SJSA1 (cell line): ENCODE measurements at regions not wholly inside any gene's neighbourhood (a gene's known extent, or its start where the extent isn't known, plus 50 kb on each side); places are given as distances from the start of the nearest gene placed in this dataset.

Experiments
- DNase-seq, 2 experiments: peaks; one replicate each; pipeline ENCODE4 v3.0.0-alpha.2; 2015 to 2020; ENCODE audit warnings: low spot score in 2 of 2, low read depth in 1 of 2
- H3K27ac ChIP-seq: fragments of 250-450 bp; sonication (Bioruptor Pico); 2 replicates; pipeline ENCODE4 v1.5.1; 2020; ENCODE audit warnings: mild to moderate bottlenecking, moderate library complexity
- H3K27me3 ChIP-seq: fragments of 250-450 bp; sonication (Bioruptor Pico); replicated peaks from 2 replicates; pipeline ENCODE4 v1.5.1; 2020; ENCODE audit warnings: mild to moderate bottlenecking, moderate library complexity
- H3K36me3 ChIP-seq: fragments of 250-450 bp; sonication (Bioruptor Pico); 2 replicates; pipeline ENCODE4 v1.5.1; 2020; ENCODE audit warnings: mild to moderate bottlenecking
- H3K4me1 ChIP-seq: fragments of 250-450 bp; sonication (Bioruptor Pico); replicated peaks from 2 replicates; pipeline ENCODE4 v1.6.1; 2021; ENCODE audit warnings: mild to moderate bottlenecking
- H3K4me3 ChIP-seq: fragments of 250-450 bp; sonication (Bioruptor Pico); 2 replicates; pipeline ENCODE4 v1.5.1; 2020; ENCODE audit warnings: mild to moderate bottlenecking
- H3K9me3 ChIP-seq: fragments of 250-450 bp; sonication (Bioruptor Pico); replicated peaks from 2 replicates; pipeline ENCODE4 v1.5.1; 2020; ENCODE audit warnings: mild to moderate bottlenecking

GRCh38 chr2:217398860-217399259, 539.0 kb upstream of the TNP1 start:
- H3K27ac ChIP-seq, result no peak overlapping the region
- H3K4me1 ChIP-seq, result peaks cover 39% of the 10 kb centered on the region
- no peak for DNase-seq
- H3K27me3 ChIP-seq, result no peaks in the 10 kb centered on the region
- H3K36me3 ChIP-seq, result no peaks in the 10 kb centered on the region
- no peak overlapping the region for H3K4me3 ChIP-seq
- H3K9me3 ChIP-seq, result no peaks in the 10 kb centered on the region

- Histone ChIP-seq H3K36me3 (no peaks in the 10 kb centered on the region), H3K27ac (no peak overlapping the region), H3K4me3 (no peak overlapping the region), H3K27me3 (no peaks in the 10 kb centered on the region), H3K4me1 (peaks cover 46% of the 10 kb centered on the region), H3K9me3 (no peaks in the 10 kb centered on the region)
- no peak for DNase-seq
Measured at GRCh38 chr2:217398101-217398500, 538.2 kb upstream of the TNP1 start.

GRCh38 chr2:217396586-217396985, 536.7 kb upstream of the TNP1 start:
- H3K27ac ChIP-seq, result no peak overlapping the region
- no peaks in the 10 kb centered on the region for H3K9me3 ChIP-seq

GRCh38 chr2:217396165-217396564, 536.3 kb upstream of the TNP1 start:
- Histone ChIP-seq H3K27ac (no peak overlapping the region), H3K4me1 (peaks cover 50% of the 10 kb centered on the region), H3K4me3 (no peak overlapping the region), H3K27me3 (no peaks in the 10 kb centered on the region), H3K9me3 (no peaks in the 10 kb centered on the region), H3K36me3 (no peaks in the 10 kb centered on the region)
- peak in 1 of 2 experiments; percentile 45 for DNase-seq

More at GRCh38 chr2:217396586-217396985, 536.7 kb upstream of the TNP1 start:
- Histone ChIP-seq H3K36me3 (no peaks in the 10 kb centered on the region), H3K27me3 (no peaks in the 10 kb centered on the region), H3K4me1 (peaks cover 50% of the 10 kb centered on the region), H3K4me3 (no peak overlapping the region)
- DNase-seq, result no peak

- peak; percentile 54 to 58 for DNase-seq
- H3K4me3 ChIP-seq, result no peak overlapping the region
- 0 out of 2 replicates have a peak, but pooled peaks cover 3% of the 10 kb centered on the region for H3K9me3 ChIP-seq
- H3K4me1 ChIP-seq, result peaks cover 50% of the 10 kb centered on the region
- peak overlapping the region; percentile 32 for H3K27ac ChIP-seq
- no peaks in the 10 kb centered on the region for H3K36me3 ChIP-seq
- H3K27me3 ChIP-seq, result no peaks in the 10 kb centered on the region
Measured at GRCh38 chr2:217394510-217395351, 534.9 kb upstream of the TNP1 start.

GRCh38 chr2:217393585-217394032, 533.7 kb upstream of the TNP1 start:
- no peak overlapping the region for H3K4me3 ChIP-seq
- H3K9me3 ChIP-seq, result 0 out of 2 replicates have a peak, but pooled peaks cover 3% of the 10 kb centered on the region
- no peaks in the 10 kb centered on the region for H3K36me3 ChIP-seq
- H3K4me1 ChIP-seq, result peaks cover 43% of the 10 kb centered on the region
- no peaks in the 10 kb centered on the region for H3K27me3 ChIP-seq
- DNase-seq, result peak in 1 of 2 experiments; percentile 24
- H3K27ac ChIP-seq, result peak overlapping the region; percentile 32

- peaks cover 39% of the 10 kb centered on the region for H3K4me1 ChIP-seq
- no peak overlapping the region for H3K4me3 ChIP-seq
- H3K9me3 ChIP-seq, result 0 out of 2 replicates have a peak, but pooled peaks cover 3% of the 10 kb centered on the region
- DNase-seq, result no peak
- no peak overlapping the region for H3K27ac ChIP-seq
- no peaks in the 10 kb centered on the region for H3K27me3 ChIP-seq
- H3K36me3 ChIP-seq, result no peaks in the 10 kb centered on the region
Measured at GRCh38 chr2:217392930-217393584, 533.2 kb upstream of the TNP1 start.

- peaks cover 21% of the 10 kb centered on the region for H3K4me1 ChIP-seq
- H3K36me3 ChIP-seq, result no peaks in the 10 kb centered on the region
- no peak overlapping the region for H3K4me3 ChIP-seq
- 0 out of 2 replicates have a peak, but pooled peaks cover 3% of the 10 kb centered on the region for H3K9me3 ChIP-seq
- DNase-seq, result peak in 1 of 2 experiments; percentile 20
- no peaks in the 10 kb centered on the region for H3K27me3 ChIP-seq
- H3K27ac ChIP-seq, result no peak overlapping the region
Measured at GRCh38 chr2:217387776-217388387, 528.0 kb upstream of the TNP1 start.

GRCh38 chr2:217386041-217386440, 526.2 kb upstream of the TNP1 start:
- Histone ChIP-seq H3K27me3 (no peaks in the 10 kb centered on the region), H3K4me3 (no peak overlapping the region), H3K27ac (no peak overlapping the region), H3K4me1 (peaks cover 23% of the 10 kb centered on the region), H3K36me3 (no peaks in the 10 kb centered on the region), H3K9me3 (0 out of 2 replicates have a peak, but pooled peaks cover 3% of the 10 kb centered on the region)
- no peak for DNase-seq

- Histone ChIP-seq H3K4me3 (no peak overlapping the region), H3K36me3 (no peaks in the 10 kb centered on the region), H3K27ac (no peak overlapping the region), H3K4me1 (peaks cover 23% of the 10 kb centered on the region), H3K9me3 (no peaks in the 10 kb centered on the region), H3K27me3 (no peaks in the 10 kb centered on the region)
- peak; percentile 57 to 80 for DNase-seq
Measured at GRCh38 chr2:217383620-217384019, 523.8 kb upstream of the TNP1 start.

GRCh38 chr2:217382794-217383193, 522.9 kb upstream of the TNP1 start:
- Histone ChIP-seq H3K27ac (no peak overlapping the region), H3K36me3 (no peaks in the 10 kb centered on the region), H3K27me3 (no peaks in the 10 kb centered on the region), H3K4me3 (no peak overlapping the region), H3K9me3 (no peaks in the 10 kb centered on the region), H3K4me1 (peaks cover 21% of the 10 kb centered on the region)
- DNase-seq, result no peak

- Histone ChIP-seq H3K36me3 (no peaks in the 10 kb centered on the region), H3K27me3 (no peaks in the 10 kb centered on the region), H3K27ac (no peak overlapping the region), H3K4me3 (no peak overlapping the region), H3K4me1 (peaks cover 18% of the 10 kb centered on the region), H3K9me3 (no peaks in the 10 kb centered on the region)
- DNase-seq, result no peak
Measured at GRCh38 chr2:217379807-217380206, 519.9 kb upstream of the TNP1 start.

- Histone ChIP-seq H3K36me3 (no peaks in the 10 kb centered on the region), H3K4me3 (no peak overlapping the region)
Measured at GRCh38 chr2:217372794-217373193, 512.9 kb upstream of the TNP1 start.

GRCh38 chr2:217371781-217372213, 511.9 kb upstream of the TNP1 start:
- H3K4me1 ChIP-seq, result peaks cover 26% of the 10 kb centered on the region

More at GRCh38 chr2:217372794-217373193, 512.9 kb upstream of the TNP1 start:
- Histone ChIP-seq H3K9me3 (no peaks in the 10 kb centered on the region), H3K4me1 (peaks cover 16% of the 10 kb centered on the region), H3K27ac (no peak overlapping the region), H3K27me3 (no peaks in the 10 kb centered on the region)
- no peak for DNase-seq

More at GRCh38 chr2:217371781-217372213, 511.9 kb upstream of the TNP1 start:
- Histone ChIP-seq H3K27me3 (no peaks in the 10 kb centered on the region), H3K36me3 (no peaks in the 10 kb centered on the region), H3K9me3 (no peaks in the 10 kb centered on the region), H3K4me3 (no peak overlapping the region), H3K27ac (no peak overlapping the region)
- no peak for DNase-seq
